ENCODE measurements at regions not wholly inside any gene's neighbourhood (a gene's known extent, or its start where the extent isn't known, plus 50 kb on each side); places are given as distances from the start of the nearest gene placed in this dataset.

DNA sequence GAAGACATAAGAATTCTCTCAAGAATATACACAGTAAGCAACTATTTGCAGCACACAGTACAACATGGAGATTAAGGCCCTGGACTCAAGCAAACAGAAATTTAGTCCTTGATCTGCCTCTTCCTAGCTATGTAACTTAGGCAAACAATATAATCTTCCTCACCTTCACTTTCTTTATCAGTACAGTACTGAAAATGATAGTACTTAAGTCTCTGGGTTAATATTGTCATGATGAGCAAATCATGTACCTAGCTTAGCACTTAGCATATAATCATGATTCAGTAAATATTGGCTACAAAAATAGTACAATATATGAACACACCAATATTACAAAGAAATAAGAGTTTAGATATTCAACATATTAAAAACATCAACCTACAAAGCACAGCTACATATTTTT lies 320.5 kb downstream of the HACE1 start:
- TF ChIP-seq RAD21 (IDR thresholded peaks at IDR 0.05; ENCODE audit: low read depth) = no peak
- no peak for TF ChIP-seq FOXM1 (IDR thresholded peaks at IDR 0.05; ENCODE audit: borderline replicate concordance, low read depth)
- no peak for TF ChIP-seq ZBTB7A (IDR thresholded peaks at IDR 0.05; ENCODE audit: low read depth)
- no peak for TF ChIP-seq EP300 (IDR thresholded peaks at IDR 0.05; ENCODE audit: borderline replicate concordance)
- no peak for TF ChIP-seq MAX (IDR thresholded peaks at IDR 0.05)
- no peak for TF ChIP-seq EGR1 (IDR thresholded peaks at IDR 0.05)
- no peak for TF ChIP-seq TCF12 (IDR thresholded peaks at IDR 0.05; ENCODE audit: low read depth)
- TF ChIP-seq USF1 (IDR thresholded peaks at IDR 0.05) = no peak

Data from Ishikawa (cell line).